ENCODE measurements at regions not wholly inside any gene's neighbourhood (a gene's known extent, or its start where the extent isn't known, plus 50 kb on each side); places are given as distances from the start of the nearest gene placed in this dataset.

DNA sequence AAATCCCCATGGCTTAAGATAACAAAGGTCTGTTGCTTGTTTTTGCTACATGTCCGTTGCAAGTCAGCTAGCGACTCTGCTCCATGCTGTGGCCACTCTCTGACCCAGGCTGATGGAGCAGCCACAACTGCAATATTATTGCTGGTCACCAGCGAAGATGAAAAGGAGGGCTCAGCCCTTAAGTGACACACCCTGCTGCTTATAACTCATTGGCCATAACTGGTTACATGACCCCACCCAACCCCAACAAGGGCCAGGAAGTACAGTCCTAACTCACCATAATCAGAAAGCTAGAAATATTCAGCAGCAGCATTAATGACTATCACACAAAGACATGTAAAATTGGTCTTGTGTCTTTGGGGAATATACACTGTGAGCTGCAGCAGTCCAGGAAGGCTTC, 224.3 kb downstream of the SOX9 start:
- TF ChIP-seq, protein P1, sequence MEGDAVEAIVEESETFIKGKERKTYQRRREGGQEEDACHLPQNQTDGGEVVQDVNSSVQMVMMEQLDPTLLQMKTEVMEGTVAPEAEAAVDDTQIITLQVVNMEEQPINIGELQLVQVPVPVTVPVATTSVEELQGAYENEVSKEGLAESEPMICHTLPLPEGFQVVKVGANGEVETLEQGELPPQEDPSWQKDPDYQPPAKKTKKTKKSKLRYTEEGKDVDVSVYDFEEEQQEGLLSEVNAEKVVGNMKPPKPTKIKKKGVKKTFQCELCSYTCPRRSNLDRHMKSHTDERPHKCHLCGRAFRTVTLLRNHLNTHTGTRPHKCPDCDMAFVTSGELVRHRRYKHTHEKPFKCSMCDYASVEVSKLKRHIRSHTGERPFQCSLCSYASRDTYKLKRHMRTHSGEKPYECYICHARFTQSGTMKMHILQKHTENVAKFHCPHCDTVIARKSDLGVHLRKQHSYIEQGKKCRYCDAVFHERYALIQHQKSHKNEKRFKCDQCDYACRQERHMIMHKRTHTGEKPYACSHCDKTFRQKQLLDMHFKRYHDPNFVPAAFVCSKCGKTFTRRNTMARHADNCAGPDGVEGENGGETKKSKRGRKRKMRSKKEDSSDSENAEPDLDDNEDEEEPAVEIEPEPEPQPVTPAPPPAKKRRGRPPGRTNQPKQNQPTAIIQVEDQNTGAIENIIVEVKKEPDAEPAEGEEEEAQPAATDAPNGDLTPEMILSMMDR (IDR thresholded peaks at IDR 0.05): no peak
- no peak for TF ChIP-seq POLR2A (IDR thresholded peaks at IDR 0.05)

Measured in Peyer's patch (tissue), 4 donors.